GM12878 (cell line): ENCODE measurements at regions not wholly inside any gene's neighbourhood (a gene's known extent, or its start where the extent isn't known, plus 50 kb on each side); places are given as distances from the start of the nearest gene placed in this dataset.

Experiments
- ATAC-seq: fragments of 200-7000 bp; cut with Tn5 transposase; 3 replicates; pipeline ENCODE4 v1.9.1; 2020; ENCODE audit warnings: mild to moderate bottlenecking, moderate library complexity
- BruUV-seq: library from RNA; stranded (reverse); fragments of 400-500 nt; replicated peaks from 2 replicates; lab custom pipeline; 2021; lab: Mats Ljungman, UMichigan
- CTCF ChIA-PET: fragments of 300-600 bp; sonication (Branson Sonifier 250); formaldehyde crosslinking; extraction: SDS; loops from one replicate; lab custom pipeline; 2021; ENCODE audit warnings: inconsistent platforms; lab: Yijun Ruan, JAX
- POLR2A ChIA-PET: fragments of 350-600 bp; formaldehyde crosslinking; extraction: SDS; loops from one replicate; lab custom pipeline; 2021; ENCODE audit warnings: inconsistent platforms; lab: Charles Lee
- RAD21 ChIA-PET: fragments of 300-600 bp; sonication (Branson Sonifier 250); formaldehyde crosslinking; loops from one replicate; lab custom pipeline; 2023; ENCODE audit warnings: antibody characterized with exemption; ENCODE audit not compliant: unreplicated experiment; lab: Charles Lee
- SMC1A ChIA-PET: fragments of 300-600 bp; sonication (Branson Sonifier 250); formaldehyde crosslinking; loops from one replicate; lab custom pipeline; 2023; ENCODE audit not compliant: unreplicated experiment, uncharacterized antibody; lab: Charles Lee
- DNase-seq: peaks from one replicate; pipeline ENCODE4 v3.0.0-alpha.2; 2011; ENCODE audit warnings: low read depth, low spot score
- FAIRE-seq: peaks from 3 replicates; lab custom pipeline; 2011; peaks lifted over from hg19 to GRCh38; lab: Jason Lieb, UNC
- H2AFZ ChIP-seq: 2 replicates; pipeline ENCODE4 v1.6.0; 2011; ENCODE audit warnings: low read depth, low read length, control low read depth; ENCODE audit not compliant: control insufficient read depth
- H3K27ac ChIP-seq: 2 replicates; pipeline ENCODE4 v1.5.1; 2011; ENCODE audit warnings: control low read depth; ENCODE audit not compliant: control insufficient read depth, insufficient read depth
- H3K27me3 ChIP-seq, 2 experiments: replicated peaks in 1 of 2; 2 replicates each; pipeline versions ENCODE4 v1.6.0 to v1.6.1; 2011; ENCODE audit warnings: low read length in 1 of 2; ENCODE audit not compliant: control insufficient read depth in 2 of 2, insufficient read depth in 2 of 2
- H3K36me3 ChIP-seq, 2 experiments: 2 replicates each; pipeline ENCODE4 v1.5.1; 2011; ENCODE audit warnings: low read length in 1 of 2; ENCODE audit not compliant: control insufficient read depth in 2 of 2, insufficient read depth in 2 of 2
- H3K4me1 ChIP-seq: 2 replicates; pipeline ENCODE4 v1.6.1; 2011; ENCODE audit warnings: mild to moderate bottlenecking, low read length, moderate library complexity, mixed read lengths; ENCODE audit not compliant: control insufficient read depth, insufficient read depth
- H3K4me2 ChIP-seq: 2 replicates; pipeline ENCODE4 v1.6.0; 2011; ENCODE audit warnings: control low read depth; ENCODE audit not compliant: control insufficient read depth, insufficient read depth
- H3K4me3 ChIP-seq: fragments of 200-600 bp; sonication (generic); 2 replicates; pipeline ENCODE4 v1.5.1; 2016
- H3K79me2 ChIP-seq: 2 replicates; pipeline ENCODE4 v1.6.0; 2011; ENCODE audit warnings: low read length; ENCODE audit not compliant: control insufficient read depth, insufficient read depth
- H3K9ac ChIP-seq: 2 replicates; pipeline ENCODE4 v1.8.0; 2011; ENCODE audit warnings: low read length, control low read depth, mixed read lengths; ENCODE audit not compliant: control insufficient read depth, insufficient read depth
- H3K9me3 ChIP-seq: replicated peaks from 3 replicates; pipeline ENCODE4 v1.5.1; 2011; ENCODE audit warnings: mild to moderate bottlenecking, low read length; ENCODE audit not compliant: control insufficient read depth, insufficient read depth
- H4K20me1 ChIP-seq: 2 replicates; pipeline ENCODE4 v1.6.0; 2011; ENCODE audit not compliant: control insufficient read depth, insufficient read depth
- CEBPB ChIP-seq, 2 experiments: fragments of 150-350 bp in 1 of 2; IDR thresholded peaks; 2 replicates each; pipeline ENCODE4 v1.6.1; 2012 to 2014; ENCODE audit warnings: low read depth in 2 of 2, low read length in 2 of 2, borderline replicate concordance in 1 of 2, inconsistent platforms in 1 of 2
- CREM ChIP-seq: IDR thresholded peaks from 2 replicates; pipeline ENCODE4 v1.6.1; 2014; ENCODE audit warnings: antibody characterized with exemption, low read depth
- E4F1 ChIP-seq: fragments of 450-650 bp; IDR thresholded peaks from 2 replicates; pipeline ENCODE4 v1.6.1; 2018; ENCODE audit warnings: borderline replicate concordance, mild to moderate bottlenecking; ENCODE audit not compliant: partially characterized antibody
- ELK1 ChIP-seq: IDR thresholded peaks from 2 replicates; pipeline ENCODE4 v1.6.1; 2012; ENCODE audit warnings: low read depth, low read length, improper control_type of control experiment
- HDAC6 ChIP-seq: fragments of 200-600 bp; sonication (generic); IDR thresholded peaks from one replicate; pipeline ENCODE4 v1.8.0; 2017; ENCODE audit warnings: antibody characterized with exemption; ENCODE audit not compliant: unreplicated experiment
- IRF4 ChIP-seq: IDR thresholded peaks from 2 replicates; pipeline ENCODE4 v1.6.1; 2011; ENCODE audit warnings: low read depth, low read length
- IRF5 ChIP-seq: fragments of 450-650 bp; IDR thresholded peaks from 2 replicates; pipeline ENCODE4 v1.6.1; 2017; ENCODE audit warnings: borderline replicate concordance
- KAT2A ChIP-seq: conservative IDR thresholded peaks from 2 replicates; pipeline ENCODE4 v1.6.1; 2011; ENCODE audit warnings: low read depth, low read length; ENCODE audit not compliant: control insufficient read depth
- MYC ChIP-seq: IDR thresholded peaks from 2 replicates; pipeline ENCODE4 v1.6.1; 2011; ENCODE audit warnings: mild to moderate bottlenecking, low read length, moderate library complexity, inconsistent platforms; ENCODE audit not compliant: insufficient read depth, insufficient replicate concordance, insufficient read length, severe bottlenecking
- NFIC ChIP-seq: IDR thresholded peaks from 2 replicates; pipeline ENCODE4 v1.6.1; 2012; ENCODE audit warnings: low read depth, mild to moderate bottlenecking, inconsistent platforms, low read length, moderate library complexity
- NR2C1 ChIP-seq: fragments of 450-650 bp; IDR thresholded peaks from 2 replicates; pipeline ENCODE4 v1.6.1; 2017; ENCODE audit warnings: antibody characterized with exemption, mild to moderate bottlenecking, moderate library complexity
- PAX5 ChIP-seq: IDR thresholded peaks from 2 replicates; pipeline ENCODE4 v1.6.1; 2011; ENCODE audit warnings: low read depth, low read length, borderline replicate concordance
- PAX8 ChIP-seq: fragments of 450-650 bp; IDR thresholded peaks from 2 replicates; pipeline ENCODE4 v1.6.1; 2017; ENCODE audit warnings: mild to moderate bottlenecking, moderate library complexity
- RELA ChIP-seq: fragments of 450-650 bp; IDR thresholded peaks from 2 replicates; pipeline ENCODE4 v1.8.0; 2014; ENCODE audit warnings: borderline replicate concordance; ENCODE audit not compliant: partially characterized antibody
- SMARCA5 ChIP-seq: fragments of 450-650 bp; IDR thresholded peaks from 2 replicates; pipeline ENCODE4 v1.6.1; 2017; ENCODE audit warnings: mild to moderate bottlenecking
- SP1 ChIP-seq: IDR thresholded peaks from one replicate; pipeline ENCODE4 v1.6.1; 2011; ENCODE audit warnings: low read depth, low read length
- TARDBP ChIP-seq: IDR thresholded peaks from 2 replicates; pipeline ENCODE4 v1.6.1; 2016; ENCODE audit warnings: borderline replicate concordance
- ZNF24 ChIP-seq: fragments of 450-650 bp; IDR thresholded peaks from 2 replicates; pipeline ENCODE4 v1.6.1; 2017; ENCODE audit warnings: antibody characterized with exemption, mild to moderate bottlenecking
- WGBS: methylation state at CpG from one replicate; pipeline ENCODE4 v1.1.6; 2016; ENCODE audit warnings: low lambda C conversion rate; ENCODE audit not compliant: insufficient replicate concordance, insufficient coverage; ENCODE audit errors: missing lambda C conversion rate; 5-methylcytosine and 5-hydroxymethylcytosine counted together
- in situ Hi-C: fragments of 300-500 bp; cut with MboI; formaldehyde crosslinking; loops from 9 replicates; pipeline ENCODE4 v1.14.3; 2018; ENCODE audit warnings: mixed read lengths
- intact Hi-C: fragments of 100-400 bp; cut with micrococcal nuclease; formaldehyde crosslinking; loops from one replicate; pipeline ENCODE4 v1.14.2; 2022; ENCODE audit not compliant: unreplicated experiment

- ChIA-PET POLR2A (no interaction called here), CTCF (no interaction called here)
- no peak overlapping the region for H3K27ac ChIP-seq
- H3K79me2 ChIP-seq = no peaks in the 10 kb centered on the region
- DNase-seq (no peak), ATAC-seq (no peak), FAIRE-seq (no peak)
- WGBS = 0% methylated on average over 2 of the region's 2 CpGs
- H4K20me1 ChIP-seq = no peaks in the 10 kb centered on the region
- no peaks in the 10 kb centered on the region for H3K27me3 ChIP-seq
- H3K36me3 ChIP-seq = no peaks in the 10 kb centered on the region
- no peaks in the 10 kb centered on the region for H3K9me3 ChIP-seq
- H2AFZ ChIP-seq = no peak overlapping the region
- H3K4me3 ChIP-seq = no peak overlapping the region
- TF ChIP-seq PAX5 = no peak
- no peak for TF ChIP-seq ZNF24
- no peak for TF ChIP-seq ELK1
- no peak for TF ChIP-seq SMARCA5
- no peak for TF ChIP-seq SP1
- no peak for TF ChIP-seq KAT2A
- TF ChIP-seq RELA = no peak
- TF ChIP-seq CREM = no peak
- TF ChIP-seq PAX8 = no peak
- TF ChIP-seq IRF5 = no peak
- TF ChIP-seq CEBPB (IDR thresholded peaks at IDR 0.05; ENCODE audit: borderline replicate concordance in 1 of 2, low read depth in 2 of 2, low read length in 2 of 2) = no peak
- no peak for TF ChIP-seq NFIC
- TF ChIP-seq MYC = no peak
- TF ChIP-seq TARDBP = no peak
- no peak for TF ChIP-seq NR2C1
- no peak for TF ChIP-seq E4F1
- TF ChIP-seq HDAC6 = no peak
- TF ChIP-seq IRF4 = no peak
- TF ChIP-seq, all 136 proteins: peak for 0
- in situ Hi-C loops (no loop called here), intact Hi-C loops (no loop called here)
- Histone ChIP-seq H3K9ac (no peak overlapping the region), H3K4me2 (no peak overlapping the region), H3K4me1 (no peaks in the 10 kb centered on the region)
- BruUV-seq = no TSS peak
- RAD21 ChIA-PET = no interaction called here
- SMC1A ChIA-PET = interaction anchor here (0.5 kb wide), 1 partner anchor 78 kb away, joined by 3 read pairs; no protein-coding TSS in a partner anchor
These were observed 424.2 kb downstream of the SLC16A7 start for GRCh38 chr12:60020068-60020467.
